UCSD-AML1 (cell line): ENCODE measurements at regions not wholly inside any gene's neighbourhood (a gene's known extent, or its start where the extent isn't known, plus 50 kb on each side); places are given as distances from the start of the nearest gene placed in this dataset.

ENCODE experiments used
- DNase-seq: peaks from one replicate; lab custom pipeline; 2025; ENCODE audit not compliant: unreplicated experiment; lab: John Stamatoyannopoulos, UW

- DNase-seq: no peak
These were observed 306.7 kb downstream of the EPB41L4A start for GRCh38 chr5:112112346-112112745.

- no peak for DNase-seq
These were observed 309.6 kb downstream of the EPB41L4A start for GRCh38 chr5:112109331-112110007.

- DNase-seq: no peak
These were observed 312.2 kb downstream of the EPB41L4A start for GRCh38 chr5:112106878-112107277.

- DNase-seq: no peak
These were observed 321.3 kb downstream of the EPB41L4A start for GRCh38 chr5:112097768-112098167.

GRCh38 chr5:112087222-112087621 is 330.2 kb upstream of the NREP start:
- DNase-seq: no peak

GRCh38 chr5:112086740-112087139 is 329.7 kb upstream of the NREP start:
- no peak for DNase-seq

- no peak for DNase-seq
These were observed 327.2 kb upstream of the NREP start for GRCh38 chr5:112084149-112084548.

GRCh38 chr5:112083623-112084022 is 326.6 kb upstream of the NREP start:
- no peak for DNase-seq

- no peak for DNase-seq
These were observed 320.2 kb upstream of the NREP start for GRCh38 chr5:112077180-112077579.

- DNase-seq: no peak
These were observed 313.0 kb upstream of the NREP start for GRCh38 chr5:112070022-112070421.

GRCh38 chr5:112069329-112069728 is 312.3 kb upstream of the NREP start:
- DNase-seq: no peak

GRCh38 chr5:112068593-112068992 is 311.6 kb upstream of the NREP start:
- DNase-seq: no peak

- DNase-seq: no peak
These were observed 308.8 kb upstream of the NREP start for GRCh38 chr5:112065781-112066180.

GRCh38 chr5:112064956-112065355 is 308.0 kb upstream of the NREP start:
- no peak for DNase-seq

GRCh38 chr5:112064271-112064701 is 307.3 kb upstream of the NREP start:
- DNase-seq: no peak

- DNase-seq: no peak
These were observed 306.9 kb upstream of the NREP start for GRCh38 chr5:112063856-112064255.

GRCh38 chr5:112063191-112063590 is 306.2 kb upstream of the NREP start:
- DNase-seq: no peak

GRCh38 chr5:112062181-112062580 is 305.2 kb upstream of the NREP start:
- DNase-seq: no peak

GRCh38 chr5:112061666-112062065 is 304.7 kb upstream of the NREP start:
- DNase-seq: no peak

GRCh38 chr5:112059579-112060135 is 302.7 kb upstream of the NREP start:
- no peak for DNase-seq

- DNase-seq: no peak
These were observed 292.7 kb upstream of the NREP start for GRCh38 chr5:112049738-112050137.

GRCh38 chr5:112036206-112036605 is 279.2 kb upstream of the NREP start:
- no peak for DNase-seq

GRCh38 chr5:112034421-112034979 is 277.5 kb upstream of the NREP start:
- no peak for DNase-seq
